Posterior cingulate gyrus (tissue), 11 donors: ENCODE measurements at regions not wholly inside any gene's neighbourhood (a gene's known extent, or its start where the extent isn't known, plus 50 kb on each side); places are given as distances from the start of the nearest gene placed in this dataset.
"Not testable (repeated sequence)": the region's sequence is repeated elsewhere in the genome, so short reads cannot be mapped to it uniquely, and the experiment has no call there.

Experiments
- DNase-seq, 10 donors: peaks; one replicate each; pipeline versions ENCODE4 v3.0.0 to v3.0.0-alpha.2; 2020 to 2021; ENCODE audit warnings: mixed read lengths in 3 of 10
- intact Hi-C: fragments of 100-400 bp; cut with DNase I; formaldehyde crosslinking; loops from one replicate; pipeline ENCODE4 v1.15.1; 2023

- no peak for DNase-seq
- intact Hi-C loops, result no loop called here
Measured at GRCh38 chr12:88698471-88698870, 118.2 kb upstream of the KITLG start.

GRCh38 chr12:88693837-88694445 lies 113.7 kb upstream of the KITLG start:
- intact Hi-C loops, result no loop called here
- no peak for DNase-seq

GRCh38 chr12:88691811-88692210 lies 111.5 kb upstream of the KITLG start:
- intact Hi-C loops, result no loop called here
- no peak for DNase-seq

- DNase-seq, result no peak
- intact Hi-C loops, result no loop called here
Measured at GRCh38 chr12:88684610-88685009, 104.3 kb upstream of the KITLG start.

- no peak for DNase-seq
- intact Hi-C loops, result no loop called here
Measured at GRCh38 chr12:88684170-88684569, 103.9 kb upstream of the KITLG start.

GRCh38 chr12:88683628-88684027 lies 103.4 kb upstream of the KITLG start:
- no peak for DNase-seq
- intact Hi-C loops, result no loop called here

- intact Hi-C loops, result no loop called here
Measured at GRCh38 chr12:88681271-88681670, 101.0 kb upstream of the KITLG start.

GRCh38 chr12:88677464-88677863 lies 97.2 kb upstream of the KITLG start:
- no peak for DNase-seq
- intact Hi-C loops, result no loop called here

More at GRCh38 chr12:88681271-88681670, 101.0 kb upstream of the KITLG start:
- DNase-seq, result peak in 1 of 10 donors; percentile 55

GRCh38 chr12:88667615-88668014 lies 87.3 kb upstream of the KITLG start:
- intact Hi-C loops, result not testable (repeated sequence)
- peak in 2 of 10 donors; percentile 47 to 58 for DNase-seq

GRCh38 chr12:88665071-88665470 lies 84.8 kb upstream of the KITLG start:
- no peak for DNase-seq
- intact Hi-C loops, result no loop called here

GRCh38 chr12:88662961-88663360 lies 82.7 kb upstream of the KITLG start:
- no peak for DNase-seq
- intact Hi-C loops, result no loop called here

GRCh38 chr12:88662093-88662492 lies 81.8 kb upstream of the KITLG start:
- no peak for DNase-seq
- intact Hi-C loops, result no loop called here

- intact Hi-C loops, result no loop called here
- DNase-seq, result no peak
Measured at GRCh38 chr12:88658009-88658408, 77.7 kb upstream of the KITLG start.

GRCh38 chr12:88650715-88651114 lies 70.4 kb upstream of the KITLG start:
- intact Hi-C loops, result no loop called here
- no peak for DNase-seq

GRCh38 chr12:88648625-88649024 lies 68.4 kb upstream of the KITLG start:
- intact Hi-C loops, result no loop called here
- DNase-seq, result no peak

- DNase-seq, result no peak
- intact Hi-C loops, result no loop called here
Measured at GRCh38 chr12:88646824-88647223, 66.6 kb upstream of the KITLG start.

GRCh38 chr12:88645816-88646215 lies 65.5 kb upstream of the KITLG start:
- DNase-seq, result no peak
- intact Hi-C loops, result no loop called here

- intact Hi-C loops, result no loop called here
- DNase-seq, result no peak
Measured at GRCh38 chr12:88644946-88645702, 64.9 kb upstream of the KITLG start.

- intact Hi-C loops, result no loop called here
- no peak for DNase-seq
Measured at GRCh38 chr12:88643685-88644084, 63.4 kb upstream of the KITLG start.

GRCh38 chr12:88642675-88643431 lies 62.6 kb upstream of the KITLG start:
- intact Hi-C loops, result no loop called here
- DNase-seq, result no peak

GRCh38 chr12:88638966-88639760 lies 58.9 kb upstream of the KITLG start:
- intact Hi-C loops, result no loop called here
- DNase-seq, result no peak
